GM04504 (cell line): ENCODE measurements at regions not wholly inside any gene's neighbourhood (a gene's known extent, or its start where the extent isn't known, plus 50 kb on each side); places are given as distances from the start of the nearest gene placed in this dataset.
A peak's percentile ranks its signal among the peaks of the same experiment; 100 is the strongest.
"Not testable (repeated sequence)": the region's sequence is repeated elsewhere in the genome, so short reads cannot be mapped to it uniquely, and the experiment has no call there.

Experiments used
- DNase-seq: peaks from one replicate; pipeline ENCODE4 v3.0.0-alpha.2; 2012; ENCODE audit warnings: low read depth

DNA sequence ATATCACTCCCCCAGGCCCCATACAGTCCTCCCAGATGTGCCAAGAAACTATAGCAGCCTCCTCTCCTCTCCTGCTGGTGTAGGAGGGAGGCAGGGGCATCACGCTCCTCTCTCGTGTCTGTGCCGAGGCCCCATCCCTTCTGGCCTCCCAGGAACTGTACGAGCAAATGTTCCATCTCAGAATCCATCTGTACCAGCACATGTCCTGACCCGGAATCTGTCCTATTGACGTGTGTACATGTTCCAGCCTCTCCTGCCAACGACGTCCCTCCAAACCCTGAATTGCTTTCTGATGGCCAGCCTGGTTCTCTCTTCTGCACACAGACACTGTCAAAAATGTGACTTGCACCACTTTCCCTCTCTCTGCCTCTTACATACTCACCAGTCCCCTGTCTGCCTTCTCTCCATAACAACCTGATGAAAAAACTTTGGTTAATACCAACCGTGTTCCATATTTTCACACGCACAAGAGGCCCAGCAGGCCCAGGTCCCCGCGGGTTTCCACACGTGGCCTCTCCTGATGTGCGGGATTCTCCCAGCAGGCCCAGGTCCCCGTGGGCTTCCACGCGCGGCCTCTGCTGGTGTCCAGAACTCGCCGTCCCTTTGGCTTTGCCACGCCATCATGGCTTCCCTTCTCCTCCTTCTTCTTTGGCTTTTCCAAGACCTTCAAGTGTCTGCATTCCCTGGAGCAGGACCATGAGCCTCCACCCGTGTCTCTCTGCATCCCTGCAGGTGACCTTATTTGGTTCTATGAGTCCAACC is 125.2 kb upstream of the THBS2 start:
- no peak for DNase-seq

DNA sequence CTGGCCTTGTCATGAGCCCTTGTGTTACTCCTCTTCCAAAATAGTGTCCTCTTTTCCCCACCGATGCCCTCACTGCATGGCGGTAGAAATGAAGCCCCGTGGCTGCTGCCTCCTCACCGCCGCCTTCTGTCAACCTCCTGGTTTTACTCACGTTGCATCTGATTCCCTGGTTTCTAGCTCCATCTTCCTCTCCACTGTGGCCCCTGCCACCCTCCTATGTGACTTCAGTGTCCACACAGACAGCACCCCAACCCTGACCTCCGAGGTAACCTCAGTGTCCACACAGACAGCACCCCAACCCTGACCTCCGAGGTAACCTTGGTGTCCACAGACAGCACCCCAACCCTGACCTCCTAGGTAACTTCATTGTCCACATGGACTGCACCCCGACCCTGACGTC is 122.8 kb upstream of the THBS2 start:
- no peak for DNase-seq

DNA sequence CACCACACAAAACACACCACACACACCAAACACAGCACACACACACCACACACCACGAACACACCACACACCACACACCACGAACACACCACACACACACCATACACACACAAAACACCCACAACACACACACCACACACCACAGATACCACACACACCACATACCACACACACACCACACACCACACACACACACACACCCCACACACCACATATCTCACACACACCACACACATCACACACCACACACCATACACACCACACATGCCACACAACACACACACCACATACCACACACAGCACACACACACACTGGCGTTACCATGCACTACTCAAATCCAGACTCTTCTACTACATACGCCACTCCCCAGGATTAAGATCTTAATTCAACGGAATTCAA is 118.9 kb upstream of the THBS2 start:
- no peak for DNase-seq

DNA sequence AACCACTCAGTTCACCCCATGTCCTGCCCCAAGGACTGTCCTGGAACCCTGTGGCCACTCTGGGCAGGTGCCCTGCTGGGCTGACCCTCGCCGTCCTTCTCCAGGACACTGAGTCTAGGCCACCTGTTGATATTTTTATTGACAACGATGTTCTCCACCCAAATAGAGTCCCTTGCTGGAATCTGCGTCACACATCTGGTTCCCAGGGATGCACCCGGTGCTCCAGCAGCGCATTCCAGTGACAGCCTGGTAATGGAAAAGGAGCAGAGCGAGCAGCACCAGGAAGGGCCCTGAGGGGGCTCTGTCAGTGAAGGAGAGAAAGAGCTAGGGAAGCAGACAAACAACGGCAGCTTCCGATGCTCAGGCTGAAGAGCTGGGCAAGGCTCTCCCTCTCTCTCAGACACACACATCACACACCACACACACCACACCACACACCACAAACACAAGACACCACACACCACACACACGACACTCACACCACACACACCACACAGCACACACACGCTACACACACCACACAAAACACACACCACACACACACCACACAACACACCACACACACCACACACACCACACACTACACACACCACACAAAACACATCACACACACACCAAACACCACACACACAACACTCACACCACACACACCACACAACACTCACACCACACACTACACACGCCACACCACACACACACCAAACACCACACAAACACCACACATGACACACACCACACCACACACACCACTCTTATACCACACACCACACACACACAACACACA is 117.9 kb upstream of the THBS2 start:
- DNase-seq = no peak

DNA sequence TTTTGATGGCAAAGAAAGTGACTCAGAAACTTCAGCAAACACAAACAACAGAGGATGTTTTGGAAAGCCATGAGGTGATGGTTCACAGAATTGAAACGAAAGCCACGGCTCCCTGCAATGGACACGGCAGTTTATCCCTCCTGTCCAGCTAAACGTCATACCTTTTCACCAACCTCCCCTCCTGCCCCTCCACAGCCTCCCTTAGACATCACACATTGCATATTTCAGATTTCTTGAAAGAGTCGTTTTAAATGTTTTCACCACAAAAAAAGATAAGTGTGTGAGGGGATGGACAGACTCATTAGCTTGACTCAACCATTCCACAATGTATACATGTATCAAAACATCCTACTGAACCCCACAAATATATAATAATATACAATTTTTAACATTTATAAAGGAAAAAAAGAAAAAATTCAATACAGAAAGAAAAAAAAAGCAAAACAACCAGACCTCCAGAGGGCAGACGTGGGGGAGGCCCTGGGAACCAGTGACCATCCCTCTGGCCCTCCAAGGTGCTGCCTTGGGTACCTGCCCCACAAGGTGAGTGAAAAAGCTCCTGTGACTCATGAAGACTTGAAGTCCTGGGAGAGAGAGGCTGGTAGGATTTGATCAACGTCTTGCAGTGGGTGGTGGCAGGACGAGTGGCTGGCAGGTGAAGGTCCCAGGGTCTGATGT is 117.2 kb upstream of the THBS2 start:
- no peak for DNase-seq

DNA sequence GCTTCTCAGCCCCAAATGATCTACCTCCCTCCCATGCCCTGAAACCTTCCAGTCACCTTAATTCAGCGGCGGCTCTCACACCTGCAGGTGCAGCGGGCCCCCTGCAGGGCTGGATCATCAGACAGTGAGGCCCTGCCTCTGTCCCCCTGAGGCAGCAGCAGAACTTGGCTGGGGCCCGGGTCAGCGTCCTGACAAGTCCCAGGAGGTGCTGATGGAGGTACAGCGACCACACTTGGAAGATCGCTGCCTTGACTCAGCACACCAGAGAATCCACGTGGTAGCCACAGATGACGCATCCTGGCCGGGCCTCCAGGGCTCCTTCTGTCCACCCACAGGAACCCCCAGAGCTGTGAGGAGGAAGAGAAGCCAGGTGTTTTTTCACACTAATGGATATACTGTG is 116.4 kb upstream of the THBS2 start:
- no peak for DNase-seq

DNA sequence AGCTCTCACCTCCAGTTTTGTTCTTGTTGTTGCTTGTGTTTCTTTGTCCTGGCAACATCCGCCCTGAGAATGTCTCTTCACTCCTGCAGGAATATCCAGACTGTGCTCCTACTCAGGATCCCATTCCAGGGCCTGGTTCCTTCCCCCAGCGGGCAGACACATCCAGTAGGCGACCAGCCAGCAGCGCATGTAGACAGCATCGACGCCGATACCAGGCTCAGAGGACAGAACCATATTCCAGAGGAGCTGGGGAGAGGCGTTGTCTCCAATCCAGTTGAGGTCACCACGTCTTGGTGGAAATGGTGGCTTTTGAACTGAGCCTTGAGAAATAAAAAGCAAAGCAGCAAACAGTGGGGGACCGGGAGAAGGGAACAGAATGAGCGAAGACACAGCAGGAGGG is 114.6 kb upstream of the THBS2 start:
- no peak for DNase-seq

DNA sequence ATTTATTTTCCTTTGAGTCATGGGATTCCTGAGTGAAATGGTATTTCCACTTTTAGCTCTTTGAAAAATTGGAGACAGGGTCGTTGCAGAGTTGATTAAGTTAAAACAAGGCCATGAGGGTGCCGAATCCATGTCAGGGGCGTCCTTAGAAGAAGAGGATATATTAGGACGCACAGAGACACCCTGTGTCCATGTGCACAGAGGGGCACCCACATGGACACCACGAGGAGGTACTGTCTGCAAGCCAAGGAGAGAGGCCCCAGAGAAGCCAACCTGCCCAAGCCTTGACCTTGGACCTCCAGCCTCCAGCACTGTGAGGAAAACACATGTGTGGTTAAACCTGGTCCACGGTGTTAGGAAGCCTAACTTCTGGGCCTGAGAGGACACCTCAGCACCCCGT is 113.9 kb upstream of the THBS2 start:
- no peak for DNase-seq

DNA sequence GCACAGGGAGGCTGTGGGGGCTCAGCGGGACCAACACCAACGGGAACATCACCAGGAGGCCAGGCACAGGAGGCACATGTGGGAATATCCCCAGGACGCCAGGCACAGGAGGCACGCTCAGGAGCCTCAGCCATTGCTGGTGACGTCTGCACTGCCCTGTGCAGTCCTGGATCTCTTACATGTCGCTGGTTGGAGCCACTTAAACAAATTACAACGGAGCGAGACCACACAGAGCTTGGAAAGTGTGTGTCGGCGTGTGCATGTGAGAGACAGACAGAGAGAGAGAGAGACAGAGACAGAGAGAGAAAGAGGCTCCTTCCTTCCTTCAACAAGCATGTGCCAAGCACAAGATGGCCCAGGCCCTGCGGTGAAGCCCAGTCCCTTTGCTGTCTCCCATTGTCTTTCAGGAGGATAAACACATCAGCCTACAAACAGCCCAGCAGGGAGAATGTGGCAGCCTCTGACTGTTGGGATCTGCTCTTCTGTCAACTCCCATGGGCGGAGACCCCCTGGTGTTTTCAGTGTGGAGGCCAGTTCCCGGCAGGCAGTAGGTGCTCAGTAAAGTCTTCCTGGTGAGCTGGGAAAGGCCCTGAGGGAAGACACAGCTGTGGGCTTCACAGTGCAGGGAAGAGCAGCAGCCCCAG is 112.7 kb upstream of the THBS2 start:
- DNase-seq = no peak

DNA sequence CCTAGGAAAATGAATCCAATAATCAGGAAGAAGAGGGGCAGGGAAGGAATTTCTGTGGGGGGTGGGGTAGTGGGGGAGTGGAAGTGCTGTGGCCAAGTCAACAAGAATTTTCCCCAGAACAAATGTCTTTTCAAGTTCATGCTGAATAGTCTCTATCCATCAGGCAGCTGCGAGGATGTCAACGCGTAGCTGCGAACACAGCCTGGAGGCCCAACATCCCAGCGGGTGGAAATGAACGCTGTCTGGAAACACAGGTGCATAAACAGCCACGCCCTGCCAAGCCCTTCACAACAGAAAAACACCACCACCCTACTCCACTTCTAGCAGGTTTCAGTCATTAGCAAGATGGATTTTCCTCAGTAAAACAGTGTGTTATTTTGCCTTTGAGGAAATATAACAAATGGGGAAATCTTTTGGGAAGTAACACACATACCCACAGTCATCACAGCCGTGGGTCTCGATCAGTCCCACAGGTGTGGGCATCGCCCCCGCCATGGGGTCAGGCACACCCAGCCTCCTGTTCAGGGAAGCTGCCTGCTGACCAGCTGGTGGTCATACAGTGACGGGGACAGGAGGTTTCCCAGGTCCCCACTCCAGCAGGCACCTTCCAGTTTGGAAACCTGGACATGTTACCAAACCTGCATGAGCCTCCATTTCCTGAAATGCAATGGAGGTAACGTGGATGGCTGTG is 112.1 kb upstream of the THBS2 start:
- no peak for DNase-seq

DNA sequence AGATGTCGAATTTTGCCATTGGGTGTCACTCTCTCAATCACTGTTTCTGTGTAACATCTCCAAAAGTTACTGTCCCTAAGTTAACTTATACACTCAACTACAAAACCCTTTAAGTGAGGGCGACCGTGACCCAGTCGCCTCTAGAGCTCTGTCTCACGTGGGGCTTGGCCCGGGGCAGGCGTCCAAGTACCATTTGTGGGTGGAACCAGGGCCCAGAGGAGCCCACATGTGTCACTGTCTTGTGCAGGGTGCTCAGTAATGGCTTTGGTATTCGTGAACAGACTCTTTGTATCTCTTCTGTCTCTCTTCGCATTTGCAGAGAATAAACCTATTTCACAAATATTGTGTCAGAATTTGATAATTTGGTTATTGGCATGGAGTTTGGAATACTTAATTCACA is 109.9 kb upstream of the THBS2 start:
- peak; percentile 65 for DNase-seq

DNA sequence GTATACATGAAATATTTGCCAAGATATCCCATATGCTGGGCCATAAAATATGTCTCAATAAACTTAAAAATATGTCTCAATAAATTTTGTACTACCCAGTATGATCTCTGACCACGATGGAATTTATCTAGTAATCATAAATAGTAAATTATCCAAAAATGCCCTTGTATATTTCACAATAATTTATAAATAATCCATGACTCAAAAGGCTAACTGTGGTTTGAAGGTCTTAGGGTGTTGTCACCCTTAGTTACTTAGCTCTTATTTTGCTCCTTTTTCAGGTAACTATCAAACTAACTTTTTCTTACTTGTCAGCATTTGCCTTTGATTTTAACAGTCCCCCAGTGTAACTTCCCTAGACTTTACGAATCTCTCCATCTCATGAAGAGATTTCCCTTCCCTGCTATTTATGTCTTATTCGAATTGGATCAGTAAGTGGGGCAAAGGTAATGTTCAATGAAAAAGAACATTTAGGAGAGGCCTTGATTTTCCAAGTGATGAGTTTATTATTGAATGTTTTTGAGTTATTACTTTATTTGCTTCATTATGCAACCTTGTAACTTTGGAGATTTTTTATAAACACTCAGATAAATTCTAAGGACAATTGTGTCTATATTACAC is 109.0 kb upstream of the THBS2 start:
- DNase-seq = peak; percentile 18

DNA sequence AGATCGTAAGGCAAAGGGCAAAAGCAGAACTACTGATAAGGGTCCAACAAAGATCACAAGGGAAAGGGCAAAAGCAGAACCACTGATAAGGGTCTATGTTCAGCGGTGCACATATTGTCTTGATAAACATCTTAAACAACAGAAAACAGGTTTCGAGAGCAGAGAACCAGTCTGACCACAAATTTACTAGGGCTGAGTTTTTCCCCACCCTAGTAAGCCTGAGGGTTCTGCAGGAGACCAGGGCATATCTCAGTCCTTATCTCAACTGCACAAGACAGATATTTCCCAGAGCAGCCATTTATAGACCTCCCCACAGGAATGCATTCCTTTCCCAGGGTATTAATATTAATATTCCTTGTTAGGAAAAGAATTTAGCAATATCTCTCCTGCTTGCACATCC is 101.4 kb upstream of the THBS2 start:
- DNase-seq = not testable (repeated sequence)

DNA sequence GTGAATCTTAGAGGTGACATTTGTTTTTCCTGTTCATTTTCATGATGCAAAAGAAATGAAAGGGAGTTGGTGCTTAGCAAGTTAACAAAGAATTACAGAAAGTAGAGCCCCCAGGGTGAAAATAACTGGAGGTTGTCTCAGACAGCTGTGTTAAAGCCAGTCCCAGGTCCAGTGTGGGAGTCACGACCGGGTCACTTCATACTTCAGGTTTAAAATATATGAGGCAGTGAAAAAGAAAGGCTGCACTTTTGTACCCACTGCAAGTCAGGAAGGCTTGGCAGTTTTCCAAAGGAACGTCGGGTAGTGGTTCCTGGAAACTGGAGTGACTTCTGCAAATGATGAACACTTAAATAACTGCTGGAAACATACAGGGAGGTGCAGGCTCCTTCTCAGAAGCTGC is 91.5 kb upstream of the THBS2 start:
- DNase-seq = no peak

DNA sequence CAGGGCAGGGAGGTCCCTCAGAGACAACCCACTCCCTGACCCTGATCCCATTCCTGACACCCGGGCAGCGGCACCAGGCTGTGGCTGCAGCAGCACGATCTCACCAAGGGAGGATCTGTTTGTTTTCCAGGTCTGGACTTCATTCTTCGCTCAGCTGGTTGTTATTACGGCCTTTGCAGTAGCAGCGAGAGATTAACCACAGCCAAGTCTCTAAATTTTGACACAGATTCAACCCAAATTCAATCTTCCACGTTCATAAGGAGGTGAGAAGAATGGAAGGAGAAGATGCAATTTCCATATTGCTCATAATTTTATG is 91.1 kb upstream of the THBS2 start:
- DNase-seq = no peak

DNA sequence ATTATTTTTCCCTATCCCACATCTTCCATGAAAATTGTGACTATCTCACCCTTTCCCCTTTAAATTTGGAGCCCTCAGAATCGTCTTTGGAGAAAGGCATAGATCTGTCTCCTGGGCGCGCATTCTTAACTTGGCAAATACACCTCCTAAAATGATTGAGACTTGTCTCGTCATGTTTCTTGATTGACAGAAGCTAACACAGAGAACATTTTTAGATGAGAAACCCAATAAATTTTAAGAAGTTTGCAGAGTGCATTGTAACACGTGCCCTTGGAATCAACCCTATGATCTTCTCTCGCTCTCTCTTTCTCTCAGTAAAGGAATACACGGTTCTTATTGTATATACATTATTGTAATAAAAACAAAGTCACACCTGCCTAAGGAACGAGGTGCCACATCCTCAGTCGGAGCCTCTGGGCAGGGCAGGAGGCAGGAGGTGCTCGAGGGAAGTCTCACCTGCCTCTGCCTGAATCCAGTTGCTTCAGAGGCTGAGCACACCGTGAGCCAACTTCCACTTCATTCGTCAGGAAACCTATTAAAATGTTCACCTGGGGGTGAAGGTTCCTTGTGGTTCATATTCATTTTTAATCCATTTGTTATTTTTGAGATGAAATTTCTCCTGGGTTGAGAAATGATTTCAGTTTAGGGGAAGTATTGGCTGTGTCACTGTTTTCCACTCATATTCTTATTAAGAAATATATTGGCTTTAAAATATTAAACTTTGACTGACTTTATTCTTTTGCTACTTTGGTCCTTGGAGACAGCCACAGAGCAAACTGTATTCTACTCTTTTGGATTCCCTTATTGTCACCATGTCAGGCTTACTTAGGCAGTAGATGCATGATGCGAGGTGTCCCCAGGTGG is 90.5 kb upstream of the THBS2 start:
- no peak for DNase-seq

DNA sequence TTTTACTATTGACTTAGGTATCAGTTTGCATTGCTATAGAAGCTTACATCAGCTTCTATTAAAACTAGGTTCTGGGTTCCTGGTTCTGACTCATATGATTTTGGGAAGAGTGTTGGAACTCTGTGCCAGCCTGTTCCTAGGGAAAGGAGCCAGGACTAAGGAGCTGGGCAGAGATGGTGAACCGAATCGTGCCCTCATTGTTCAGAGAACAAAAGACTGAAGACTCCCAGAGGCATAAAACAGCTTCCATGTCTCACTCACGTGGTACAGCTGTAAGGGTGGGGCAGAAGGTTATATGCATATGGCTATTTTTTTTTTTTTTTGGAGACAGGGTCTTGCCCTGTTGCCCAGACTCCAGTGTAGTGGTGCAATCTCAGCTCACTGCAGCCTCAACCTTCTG is 89.1 kb upstream of the THBS2 start:
- DNase-seq = no peak

DNA sequence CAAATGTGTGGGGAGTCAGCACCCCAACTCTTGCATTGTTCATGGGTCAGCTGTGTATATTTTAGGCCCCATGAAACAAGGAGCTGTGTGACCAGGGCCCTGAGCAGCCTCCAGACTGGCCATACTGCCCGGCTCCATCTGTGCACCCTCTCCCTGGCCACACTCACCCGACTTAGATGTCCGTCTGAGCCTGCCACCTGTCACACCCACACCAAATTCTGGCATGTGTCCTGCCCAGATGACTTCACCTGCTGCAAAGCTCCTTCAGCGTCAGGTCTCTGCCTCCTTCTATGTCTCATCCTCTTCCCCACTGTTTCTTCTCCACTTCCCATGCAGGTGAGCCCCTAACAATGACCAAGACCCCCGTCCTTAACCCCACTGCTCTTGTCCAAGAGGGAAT is 88.1 kb upstream of the THBS2 start:
- no peak for DNase-seq

DNA sequence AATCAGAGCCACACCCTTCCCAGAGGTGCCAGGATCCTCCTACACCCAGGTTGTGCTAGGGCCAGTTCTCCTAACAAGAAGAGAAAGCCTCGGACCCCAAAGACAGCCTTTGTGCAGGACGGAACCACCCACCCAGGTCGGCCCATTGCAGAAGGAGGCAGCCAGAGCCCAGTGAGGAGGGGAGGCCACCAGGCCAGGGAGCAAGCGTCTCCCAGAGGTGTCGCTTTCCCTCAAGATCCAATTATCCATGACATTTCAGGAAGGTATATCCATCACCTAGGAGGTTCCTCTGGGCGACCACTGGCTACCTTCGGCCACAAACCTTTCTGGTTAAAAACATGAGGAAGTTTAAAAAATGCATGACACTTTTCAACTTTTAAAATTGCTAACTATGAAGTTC is 87.4 kb upstream of the THBS2 start:
- no peak for DNase-seq

DNA sequence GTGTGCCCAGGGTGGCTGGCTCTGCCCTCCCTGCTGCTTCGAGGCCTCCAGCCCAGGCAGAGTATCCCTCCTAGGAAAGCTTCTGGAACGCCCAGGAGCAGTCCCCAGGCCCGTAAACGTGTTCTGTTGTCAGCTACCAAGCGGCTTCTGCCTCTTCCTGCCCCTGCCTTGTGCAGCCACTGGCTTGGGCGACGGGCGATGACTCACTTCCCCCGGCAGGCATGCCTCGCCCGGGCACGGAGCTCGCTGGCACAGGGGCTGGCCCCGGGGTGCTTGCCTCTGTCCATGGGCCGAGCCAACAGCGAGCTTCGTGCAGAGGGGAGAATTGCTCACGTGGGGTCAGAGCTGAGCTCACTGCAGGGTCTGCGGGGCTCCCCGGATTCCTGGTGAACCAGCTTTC is 86.7 kb upstream of the THBS2 start:
- DNase-seq = no peak
